ENCODE measurements at regions not wholly inside any gene's neighbourhood (a gene's known extent, or its start where the extent isn't known, plus 50 kb on each side); places are given as distances from the start of the nearest gene placed in this dataset.
A peak's percentile ranks its signal among the peaks of the same experiment; 100 is the strongest.

DNA sequence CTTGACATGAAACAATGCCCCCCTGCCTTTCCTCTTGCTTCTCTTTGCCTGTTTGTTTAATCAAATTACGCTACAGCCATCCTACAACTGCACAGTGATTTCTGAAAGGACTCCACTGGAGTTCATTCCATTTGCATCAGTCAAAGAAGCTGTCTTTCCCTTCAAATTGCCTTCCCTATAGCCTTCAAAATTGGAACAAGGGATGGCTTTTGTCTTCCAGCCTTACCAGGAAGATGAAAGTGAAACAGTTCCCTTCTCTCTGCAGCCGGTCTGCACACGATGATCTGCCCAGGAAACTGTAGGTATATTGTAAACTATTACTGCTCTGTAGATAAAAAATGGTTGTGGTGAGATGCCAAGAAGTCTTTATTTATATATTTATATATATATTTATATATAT is 65.6 kb upstream of the ETS2 start:
- DNase-seq (ENCODE audit: low spot score): no peak
- H3K9me2 ChIP-seq (ENCODE audit: insufficient read depth, low read length): no peaks in the 10 kb centered on the region
- ChIA-PET POLR2A (no interaction called here), CTCF (ENCODE audit: unreplicated experiment) (no interaction called here)
- no peaks in the 10 kb centered on the region for H4K20me1 ChIP-seq (ENCODE audit: insufficient read depth, low read length)
- H3K36me3 ChIP-seq (ENCODE audit: insufficient read depth, low read length): no peaks in the 10 kb centered on the region
- H3K27ac ChIP-seq (ENCODE audit: low read depth, low read length, poor library complexity, severe bottlenecking): no peak overlapping the region
- H3K9me3 ChIP-seq (ENCODE audit: low read length): no peaks in the 10 kb centered on the region
- no peak overlapping the region for H3K4me3 ChIP-seq (ENCODE audit: low read depth, low read length, poor library complexity, severe bottlenecking)
- H3K79me2 ChIP-seq (ENCODE audit: insufficient read depth, low read depth, low read length): no peaks in the 10 kb centered on the region
- H3K4me2 ChIP-seq (ENCODE audit: low read length): no peak overlapping the region
- H2AFZ ChIP-seq (ENCODE audit: low read length): no peak overlapping the region
- TF ChIP-seq, protein P1, sequence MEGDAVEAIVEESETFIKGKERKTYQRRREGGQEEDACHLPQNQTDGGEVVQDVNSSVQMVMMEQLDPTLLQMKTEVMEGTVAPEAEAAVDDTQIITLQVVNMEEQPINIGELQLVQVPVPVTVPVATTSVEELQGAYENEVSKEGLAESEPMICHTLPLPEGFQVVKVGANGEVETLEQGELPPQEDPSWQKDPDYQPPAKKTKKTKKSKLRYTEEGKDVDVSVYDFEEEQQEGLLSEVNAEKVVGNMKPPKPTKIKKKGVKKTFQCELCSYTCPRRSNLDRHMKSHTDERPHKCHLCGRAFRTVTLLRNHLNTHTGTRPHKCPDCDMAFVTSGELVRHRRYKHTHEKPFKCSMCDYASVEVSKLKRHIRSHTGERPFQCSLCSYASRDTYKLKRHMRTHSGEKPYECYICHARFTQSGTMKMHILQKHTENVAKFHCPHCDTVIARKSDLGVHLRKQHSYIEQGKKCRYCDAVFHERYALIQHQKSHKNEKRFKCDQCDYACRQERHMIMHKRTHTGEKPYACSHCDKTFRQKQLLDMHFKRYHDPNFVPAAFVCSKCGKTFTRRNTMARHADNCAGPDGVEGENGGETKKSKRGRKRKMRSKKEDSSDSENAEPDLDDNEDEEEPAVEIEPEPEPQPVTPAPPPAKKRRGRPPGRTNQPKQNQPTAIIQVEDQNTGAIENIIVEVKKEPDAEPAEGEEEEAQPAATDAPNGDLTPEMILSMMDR (conservative IDR thresholded peaks at IDR 0.05; ENCODE audit: low read length): no peak
- TF ChIP-seq EZH2phosphoT487 (IDR thresholded peaks at IDR 0.05; ENCODE audit: borderline replicate concordance, low read depth, low read length): no peak
- no TSS peak for BruUV-seq (replicated peaks)
- H3K4me1 ChIP-seq (ENCODE audit: insufficient read depth, low read length, poor library complexity, severe bottlenecking): no peaks in the 10 kb centered on the region
- intact Hi-C loops (cut with micrococcal nuclease; ENCODE audit: unreplicated experiment): no loop called here

DNA sequence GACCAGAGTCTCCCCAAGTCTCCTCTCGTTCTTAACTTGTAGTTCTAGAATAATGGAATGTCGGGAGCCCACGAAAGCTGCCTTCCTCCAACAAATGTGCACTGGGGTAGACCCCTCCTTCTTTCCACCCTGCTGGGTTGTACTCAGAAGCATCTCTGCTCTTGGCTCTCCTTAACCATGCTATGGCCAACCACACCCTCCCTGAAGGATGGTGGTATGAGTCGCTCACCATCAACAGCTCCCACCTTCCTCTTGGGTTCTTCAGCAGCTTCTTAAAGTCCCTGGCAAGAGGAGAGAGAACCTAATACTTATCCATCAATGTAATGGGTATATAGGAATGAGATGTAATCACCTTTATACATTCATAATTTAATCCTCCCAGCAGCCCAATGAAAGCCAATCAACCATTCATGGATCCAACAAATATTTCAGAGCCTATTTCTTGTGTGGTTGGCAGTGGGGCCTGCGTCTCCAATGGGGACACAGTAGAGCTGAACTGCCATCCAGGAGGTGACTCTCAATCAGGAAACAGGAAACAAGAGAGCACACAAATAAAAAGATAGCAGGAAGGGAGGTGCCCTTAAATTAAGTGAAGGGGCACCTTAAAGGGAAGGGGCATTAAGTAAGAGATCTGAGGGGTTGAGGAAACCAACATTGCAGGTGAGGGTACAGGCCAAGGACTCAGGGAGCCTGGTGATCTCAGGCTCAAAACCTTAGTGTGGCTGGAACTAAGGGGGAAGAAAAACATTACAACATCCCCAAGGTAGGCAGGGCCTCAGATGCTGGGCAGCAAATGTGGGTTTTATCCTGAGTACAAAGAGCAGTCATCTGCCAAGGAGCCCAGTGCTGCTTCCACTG is 64.4 kb upstream of the ETS2 start:
- no peaks in the 10 kb centered on the region for H3K9me2 ChIP-seq (ENCODE audit: insufficient read depth, low read length)
- DNase-seq (ENCODE audit: low spot score): no peak
- BruUV-seq (replicated peaks): no TSS peak
- H3K4me3 ChIP-seq (ENCODE audit: low read depth, low read length, poor library complexity, severe bottlenecking): no peak overlapping the region
- no peak overlapping the region for H3K27ac ChIP-seq (ENCODE audit: low read depth, low read length, poor library complexity, severe bottlenecking)
- intact Hi-C loops (cut with micrococcal nuclease; ENCODE audit: unreplicated experiment): no loop called here
- H3K36me3 ChIP-seq (ENCODE audit: insufficient read depth, low read length): no peaks in the 10 kb centered on the region
- no peaks in the 10 kb centered on the region for H3K79me2 ChIP-seq (ENCODE audit: insufficient read depth, low read depth, low read length)
- H3K9me3 ChIP-seq (ENCODE audit: low read length): no peaks in the 10 kb centered on the region
- H2AFZ ChIP-seq (ENCODE audit: low read length): no peak overlapping the region
- H3K4me2 ChIP-seq (ENCODE audit: low read length): no peak overlapping the region
- no peaks in the 10 kb centered on the region for H3K4me1 ChIP-seq (ENCODE audit: insufficient read depth, low read length, poor library complexity, severe bottlenecking)
- no peaks in the 10 kb centered on the region for H4K20me1 ChIP-seq (ENCODE audit: insufficient read depth, low read length)
- ChIA-PET CTCF (ENCODE audit: unreplicated experiment) (interaction anchor here (0.8 kb wide), 1 partner anchor 233 kb away, joined by 3 read pairs; no protein-coding TSS in a partner anchor), POLR2A (interaction anchor here (0.7 kb wide), 1 partner anchor 12 kb away, joined by 3 read pairs; no protein-coding TSS in a partner anchor)
- TF ChIP-seq, protein P1 (conservative IDR thresholded peaks at IDR 0.05; ENCODE audit: low read length): no peak
- no peak for TF ChIP-seq EZH2phosphoT487 (IDR thresholded peaks at IDR 0.05; ENCODE audit: borderline replicate concordance, low read depth, low read length)

DNA sequence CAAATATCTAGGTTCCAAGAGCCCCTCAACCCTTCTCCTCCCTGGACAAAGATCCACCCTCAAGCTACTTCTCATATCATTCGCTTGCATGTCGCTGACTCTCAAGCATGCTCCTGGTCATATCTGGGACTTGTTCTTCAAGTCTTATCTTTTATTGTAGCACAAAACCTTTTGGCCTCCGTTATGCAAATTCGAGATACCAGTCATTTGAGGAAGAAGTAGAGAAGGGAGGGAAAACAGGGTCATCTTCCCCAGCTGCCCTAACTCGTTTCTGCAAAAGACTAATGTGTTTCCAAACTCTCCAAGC is 63.8 kb upstream of the ETS2 start:
- no peaks in the 10 kb centered on the region for H3K9me2 ChIP-seq (ENCODE audit: insufficient read depth, low read length)
- intact Hi-C loops (cut with micrococcal nuclease; ENCODE audit: unreplicated experiment): no loop called here
- ChIA-PET CTCF (ENCODE audit: unreplicated experiment) (interaction anchor here (0.8 kb wide), 1 partner anchor 232 kb away, joined by 3 read pairs; no protein-coding TSS in a partner anchor), POLR2A (interaction anchor here (0.7 kb wide), 1 partner anchor 12 kb away, joined by 3 read pairs; no protein-coding TSS in a partner anchor)
- no peaks in the 10 kb centered on the region for H4K20me1 ChIP-seq (ENCODE audit: insufficient read depth, low read length)
- no peak for DNase-seq (ENCODE audit: low spot score)
- 0 out of 2 replicates have a peak overlapping the region, but pooled peaks have one; percentile 47 for H2AFZ ChIP-seq (ENCODE audit: low read length)
- BruUV-seq (replicated peaks): no TSS peak
- TF ChIP-seq, protein P1 (conservative IDR thresholded peaks at IDR 0.05; ENCODE audit: low read length): no peak
- TF ChIP-seq EZH2phosphoT487 (IDR thresholded peaks at IDR 0.05; ENCODE audit: borderline replicate concordance, low read depth, low read length): no peak
- H3K9me3 ChIP-seq (ENCODE audit: low read length): no peaks in the 10 kb centered on the region
- H3K79me2 ChIP-seq (ENCODE audit: insufficient read depth, low read depth, low read length): no peaks in the 10 kb centered on the region
- no peak overlapping the region for H3K4me2 ChIP-seq (ENCODE audit: low read length)
- H3K4me1 ChIP-seq (ENCODE audit: insufficient read depth, low read length, poor library complexity, severe bottlenecking): no peaks in the 10 kb centered on the region
- H3K36me3 ChIP-seq (ENCODE audit: insufficient read depth, low read length): no peaks in the 10 kb centered on the region
- H3K27ac ChIP-seq (ENCODE audit: low read depth, low read length, poor library complexity, severe bottlenecking): no peak overlapping the region
- no peak overlapping the region for H3K4me3 ChIP-seq (ENCODE audit: low read depth, low read length, poor library complexity, severe bottlenecking)
